GM12864 (cell line): ENCODE measurements at regions not wholly inside any gene's neighbourhood (a gene's known extent, or its start where the extent isn't known, plus 50 kb on each side); places are given as distances from the start of the nearest gene placed in this dataset.

Experiments used
- DNase-seq: peaks from one replicate; pipeline ENCODE4 v3.0.0-alpha.2; 2011; ENCODE audit warnings: low read depth
- H3K4me3 ChIP-seq: 2 replicates; pipeline ENCODE4 v1.5.1; 2011; ENCODE audit warnings: mild to moderate bottlenecking, low read depth, low read length, control low read depth
- CTCF ChIP-seq: IDR thresholded peaks from 2 replicates; pipeline ENCODE4 v1.5.1; 2011; ENCODE audit warnings: low read depth, mild to moderate bottlenecking, moderate library complexity, low read length, control low read depth, inconsistent platforms; ENCODE audit errors: missing control alignments

GRCh38 chr5:3948838-3949237 is 353.2 kb downstream of the IRX1 start:
- no peak for DNase-seq
- TF ChIP-seq CTCF: no peak
- no peak overlapping the region for H3K4me3 ChIP-seq

DNA sequence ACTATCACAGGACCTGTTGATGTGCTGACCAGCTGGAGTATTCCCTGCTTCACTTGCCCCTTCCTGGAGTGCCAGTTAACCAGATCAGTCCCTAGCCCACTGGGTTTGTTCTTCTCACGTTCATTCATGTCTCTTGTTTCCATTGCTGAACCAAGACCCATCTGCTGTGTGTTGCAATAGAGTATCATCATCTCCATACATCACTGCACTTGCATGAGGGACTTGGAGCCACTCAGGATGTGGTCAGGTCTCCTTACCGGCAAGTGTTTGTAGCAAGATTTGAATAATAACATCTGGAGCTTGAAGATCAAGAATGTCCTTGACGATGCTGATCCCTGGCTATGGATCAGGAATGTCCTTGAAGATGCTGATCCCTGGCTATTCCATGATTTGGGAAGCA is 358.6 kb downstream of the IRX1 start:
- no peak for TF ChIP-seq CTCF
- no peak overlapping the region for H3K4me3 ChIP-seq
- no peak for DNase-seq

DNA sequence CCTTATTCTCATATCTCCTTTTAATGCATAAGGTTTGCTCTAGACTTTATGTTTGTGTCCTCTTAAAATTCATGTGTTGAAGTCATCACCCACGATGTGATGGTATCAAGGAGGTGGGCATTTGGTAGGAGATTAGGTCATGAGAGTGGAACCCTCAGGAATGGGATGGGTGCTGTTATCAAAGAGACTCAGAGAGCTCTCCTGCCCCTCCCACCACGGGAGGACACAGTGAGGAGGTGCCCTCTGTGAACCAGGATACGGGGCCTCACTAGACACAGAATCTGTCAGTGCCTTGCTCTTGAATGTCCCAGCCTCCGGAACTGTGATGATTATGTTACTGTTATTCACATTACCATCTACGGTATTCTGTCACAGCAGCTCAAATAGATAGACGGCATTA is 359.0 kb downstream of the IRX1 start:
- no peak overlapping the region for H3K4me3 ChIP-seq
- TF ChIP-seq CTCF: no peak
- DNase-seq: no peak

- no peak for TF ChIP-seq CTCF
- DNase-seq: no peak
Measured at GRCh38 chr5:3957658-3958057, 362.0 kb downstream of the IRX1 start.

DNA sequence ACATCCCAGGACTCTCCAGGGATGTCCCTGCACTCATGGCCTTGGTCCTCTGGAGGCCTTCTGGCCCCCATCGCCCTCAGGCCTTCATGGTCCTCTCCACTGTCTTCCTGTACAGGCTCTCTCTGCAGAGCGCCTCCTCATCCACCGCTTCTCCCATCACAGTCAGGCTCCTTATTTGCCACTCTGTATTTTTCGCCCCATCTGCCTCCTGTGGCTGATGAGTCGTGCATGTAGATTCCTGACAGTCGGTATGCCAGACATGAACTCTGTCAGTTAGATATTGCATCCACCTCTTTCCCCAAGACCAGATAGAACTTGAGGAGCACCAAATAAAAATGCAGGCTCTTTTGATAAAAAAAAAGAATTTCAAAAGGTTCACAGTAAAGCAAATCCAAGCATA is 362.8 kb downstream of the IRX1 start:
- TF ChIP-seq CTCF: no peak
- DNase-seq: no peak
- H3K4me3 ChIP-seq: no peak overlapping the region

More at GRCh38 chr5:3957658-3958057, 362.0 kb downstream of the IRX1 start:
- H3K4me3 ChIP-seq: no peak overlapping the region

DNA sequence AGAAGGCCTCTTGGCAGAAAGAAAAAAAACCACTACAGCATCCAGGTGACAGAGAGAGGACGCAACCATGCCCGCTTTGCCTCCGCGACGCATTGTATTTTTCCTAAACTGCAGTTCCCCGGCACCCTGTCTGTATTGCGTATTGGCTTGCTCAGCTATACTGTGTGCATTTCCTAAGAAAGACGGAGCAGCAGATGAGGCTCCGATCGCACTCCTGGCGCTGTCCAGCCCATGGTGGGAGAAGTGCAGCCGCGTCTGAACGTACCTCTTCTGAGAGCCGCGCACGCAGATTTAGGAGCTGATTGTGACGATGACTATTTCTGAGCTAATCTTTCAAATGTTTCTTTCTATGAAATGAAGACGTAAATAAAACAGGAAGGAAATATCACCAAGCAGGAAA is 366.5 kb downstream of the IRX1 start:
- H3K4me3 ChIP-seq: no peak overlapping the region
- no peak for TF ChIP-seq CTCF

GRCh38 chr5:3963652-3964051 is 368.0 kb downstream of the IRX1 start:
- no peak overlapping the region for H3K4me3 ChIP-seq
- no peak for TF ChIP-seq CTCF
- no peak for DNase-seq

More for the DNA sequence above, 366.5 kb downstream of the IRX1 start:
- DNase-seq: no peak
